ENCODE measurements at regions not wholly inside any gene's neighbourhood (a gene's known extent, or its start where the extent isn't known, plus 50 kb on each side); places are given as distances from the start of the nearest gene placed in this dataset.

- TF ChIP-seq CTCF (IDR thresholded peaks at IDR 0.05; ENCODE audit: insufficient read depth, low read depth, low read length) (no peak), EZH2 (IDR thresholded peaks at IDR 0.05; ENCODE audit: insufficient read depth, low read length) (no peak)
Measured at GRCh38 chr1:221149111-221149510, 269.9 kb downstream of the HLX start.

Data from astrocyte (in vitro differentiated cells and primary cell).